ENCODE measurements at regions not wholly inside any gene's neighbourhood (a gene's known extent, or its start where the extent isn't known, plus 50 kb on each side); places are given as distances from the start of the nearest gene placed in this dataset.

- no peak for DNase-seq (ENCODE audit: low spot score)
- ATAC-seq, result no peak
Measured at GRCh38 chr4:100970414-100970813, 376.9 kb downstream of the PPP3CA start.

- no peak for ATAC-seq
- DNase-seq (ENCODE audit: low spot score), result no peak
Measured at GRCh38 chr4:100969925-100970324, 377.4 kb downstream of the PPP3CA start.

GRCh38 chr4:100968046-100968445, 379.3 kb downstream of the PPP3CA start:
- ATAC-seq (no peak), DNase-seq (ENCODE audit: low spot score) (no peak)

- no peak for DNase-seq (ENCODE audit: low spot score)
- no peak for ATAC-seq
Measured at GRCh38 chr4:100963627-100964026, 383.7 kb downstream of the PPP3CA start.

GRCh38 chr4:100962698-100963097, 384.6 kb downstream of the PPP3CA start:
- DNase-seq (ENCODE audit: low spot score) (no peak), ATAC-seq (no peak)

GRCh38 chr4:100960232-100960631, 387.1 kb downstream of the PPP3CA start:
- ATAC-seq, result no peak
- no peak for DNase-seq (ENCODE audit: low spot score)

- DNase-seq (ENCODE audit: low spot score) (no peak), ATAC-seq (no peak)
Measured at GRCh38 chr4:100954046-100954445, 393.3 kb downstream of the PPP3CA start.

GRCh38 chr4:100953616-100954015, 393.7 kb downstream of the PPP3CA start:
- DNase-seq (ENCODE audit: low spot score) (no peak), ATAC-seq (no peak)

- DNase-seq (ENCODE audit: low spot score) (no peak), ATAC-seq (no peak)
Measured at GRCh38 chr4:100952590-100952989, 394.7 kb downstream of the PPP3CA start.

GRCh38 chr4:100949350-100949935, 397.9 kb downstream of the PPP3CA start:
- DNase-seq (ENCODE audit: low spot score) (no peak), ATAC-seq (no peak)

GRCh38 chr4:100948911-100949310, 398.4 kb downstream of the PPP3CA start:
- ATAC-seq, result no peak
- no peak for DNase-seq (ENCODE audit: low spot score)

GRCh38 chr4:100945789-100946188, 401.5 kb downstream of the PPP3CA start:
- DNase-seq (ENCODE audit: low spot score) (no peak), ATAC-seq (no peak)

- no peak for ATAC-seq
- no peak for DNase-seq (ENCODE audit: low spot score)
Measured at GRCh38 chr4:100938698-100939097, 408.6 kb downstream of the PPP3CA start.

- ATAC-seq (no peak), DNase-seq (ENCODE audit: low spot score) (no peak)
Measured at GRCh38 chr4:100936661-100937375, 410.5 kb downstream of the PPP3CA start.

- no peak for DNase-seq (ENCODE audit: low spot score)
- ATAC-seq, result peak; percentile 89
Measured at GRCh38 chr4:100935090-100935489, 412.2 kb downstream of the PPP3CA start.

- DNase-seq (ENCODE audit: low spot score) (no peak), ATAC-seq (no peak)
Measured at GRCh38 chr4:100933628-100934027, 413.7 kb downstream of the PPP3CA start.

GRCh38 chr4:100929758-100930157, 411.9 kb upstream of the EMCN start:
- no peak for DNase-seq (ENCODE audit: low spot score)
- ATAC-seq, result no peak

- peak; percentile 88 for DNase-seq (ENCODE audit: low spot score)
- peak; percentile 99 for ATAC-seq
Measured at GRCh38 chr4:100929135-100929534, 411.3 kb upstream of the EMCN start.

- ATAC-seq, result no peak
Measured at GRCh38 chr4:100926039-100926717, 408.4 kb upstream of the EMCN start.

GRCh38 chr4:100913685-100914084, 395.9 kb upstream of the EMCN start:
- DNase-seq (ENCODE audit: low spot score), result no peak
- no peak for ATAC-seq

More at GRCh38 chr4:100926039-100926717, 408.4 kb upstream of the EMCN start:
- DNase-seq (ENCODE audit: low spot score), result no peak

GRCh38 chr4:100908540-100908939, 390.7 kb upstream of the EMCN start:
- DNase-seq (ENCODE audit: low spot score) (no peak), ATAC-seq (no peak)

Data from left lobe of liver (tissue), 2 donors.